NT2/D1 (cell line): ENCODE measurements at regions not wholly inside any gene's neighbourhood (a gene's known extent, or its start where the extent isn't known, plus 50 kb on each side); places are given as distances from the start of the nearest gene placed in this dataset.

Experiments
- DNase-seq: peaks from one replicate; pipeline ENCODE4 v3.0.0-alpha.2; 2011; ENCODE audit warnings: low read depth, low spot score
- H3K27me3 ChIP-seq: 2 replicates; pipeline ENCODE4 v1.6.0; 2011; ENCODE audit warnings: mild to moderate bottlenecking; ENCODE audit not compliant: insufficient read length, insufficient read depth
- H3K36me3 ChIP-seq: 2 replicates; pipeline ENCODE4 v1.6.1; 2011; ENCODE audit warnings: mild to moderate bottlenecking, low read length, mixed read lengths; ENCODE audit not compliant: insufficient read depth, insufficient read length
- H3K4me1 ChIP-seq: 2 replicates; pipeline ENCODE4 v1.5.1; 2011; ENCODE audit not compliant: insufficient read depth, insufficient read length
- H3K4me3 ChIP-seq: 2 replicates; pipeline ENCODE4 v1.5.1; 2011; ENCODE audit warnings: low read depth; ENCODE audit not compliant: insufficient read length
- H3K9ac ChIP-seq: 2 replicates; pipeline ENCODE4 v1.6.0; 2011; ENCODE audit warnings: low read depth; ENCODE audit not compliant: insufficient read length
- H3K9me3 ChIP-seq: 2 replicates; pipeline ENCODE4 v1.5.1; 2011; ENCODE audit warnings: mild to moderate bottlenecking, low read length; ENCODE audit not compliant: insufficient read depth
- SUZ12 ChIP-seq: IDR thresholded peaks from 2 replicates; pipeline ENCODE4 v1.6.1; 2011; ENCODE audit not compliant: insufficient read length, insufficient read depth; ENCODE audit errors: extremely low read depth
- YY1 ChIP-seq: IDR thresholded peaks from 2 replicates; pipeline ENCODE4 v1.6.1; 2011; ENCODE audit not compliant: insufficient read length, insufficient read depth
- ZNF274 ChIP-seq: IDR thresholded peaks from 2 replicates; pipeline ENCODE4 v1.6.1; 2011; ENCODE audit warnings: mild to moderate bottlenecking, low read depth, low read length

DNA sequence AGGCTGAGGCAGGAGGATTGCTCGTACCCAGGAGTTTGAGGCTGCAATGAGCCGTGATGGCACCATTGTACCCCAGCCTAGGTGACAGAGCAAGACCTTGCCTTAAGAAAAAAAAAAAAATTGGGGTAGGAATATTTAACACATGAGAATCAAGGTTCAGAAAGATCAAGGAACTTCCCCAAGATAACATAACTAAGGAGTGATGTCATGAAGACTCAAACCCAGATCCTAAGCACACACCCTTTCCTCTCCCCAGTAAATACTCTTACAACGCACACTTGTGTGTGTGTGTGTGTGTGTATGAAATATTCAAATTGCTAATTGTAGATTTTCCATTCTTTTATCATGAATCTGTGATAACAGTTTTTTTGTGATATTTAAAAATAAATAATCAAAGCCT, 90.6 kb upstream of the NUDT4 start:
- Histone ChIP-seq H3K9me3 (no peaks in the 10 kb centered on the region), H3K36me3 (no peaks in the 10 kb centered on the region), H3K27me3 (no peaks in the 10 kb centered on the region), H3K4me1 (no peaks in the 10 kb centered on the region), H3K9ac (no peak overlapping the region), H3K4me3 (no peak overlapping the region)
- no peak for DNase-seq
- TF ChIP-seq ZNF274 (no peak), SUZ12 (no peak), YY1 (no peak)

DNA sequence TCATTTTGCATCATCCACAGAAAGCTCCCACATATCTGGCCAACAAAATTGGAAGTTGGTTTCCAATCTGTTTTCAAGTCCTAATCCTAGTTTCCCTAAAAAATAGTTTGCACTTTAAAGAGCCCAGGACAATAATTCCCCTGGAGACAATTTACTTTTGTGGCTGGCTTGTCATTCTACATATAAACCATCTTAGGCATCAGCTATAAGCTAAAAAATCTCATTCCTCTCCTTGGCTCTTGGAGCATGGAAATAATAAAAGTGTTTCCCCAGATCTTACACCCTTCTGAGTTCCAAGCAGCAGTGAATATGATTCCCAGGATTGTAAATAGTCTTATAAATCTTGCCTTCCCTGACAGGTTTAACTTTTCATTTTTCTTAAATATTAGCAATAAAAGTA, 89.1 kb upstream of the NUDT4 start:
- Histone ChIP-seq H3K4me3 (no peak overlapping the region), H3K9me3 (no peaks in the 10 kb centered on the region), H3K36me3 (no peaks in the 10 kb centered on the region), H3K27me3 (no peaks in the 10 kb centered on the region), H3K4me1 (no peaks in the 10 kb centered on the region), H3K9ac (no peak overlapping the region)
- no peak for DNase-seq
- TF ChIP-seq YY1 = no peak
- TF ChIP-seq SUZ12 = no peak
- no peak for TF ChIP-seq ZNF274

DNA sequence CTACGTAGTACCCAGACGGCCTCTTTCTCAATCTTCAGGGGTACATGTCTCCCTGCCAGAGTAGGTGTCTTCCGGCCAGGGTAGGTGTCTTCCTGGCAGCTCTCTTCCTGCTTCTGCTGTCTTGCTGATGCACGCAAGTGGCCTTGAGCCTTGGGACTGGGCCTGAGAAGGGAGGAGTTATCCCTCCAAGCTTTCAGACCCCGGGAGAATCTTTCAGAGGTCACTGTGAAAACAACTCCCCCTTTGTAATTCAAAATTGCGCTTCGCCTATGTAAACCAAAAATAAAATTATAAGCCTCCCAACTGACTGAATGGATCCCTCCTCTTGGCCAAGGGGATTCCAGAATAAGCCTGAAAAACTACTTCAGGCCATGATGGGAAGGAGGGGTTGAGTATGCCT, 87.3 kb upstream of the NUDT4 start:
- Histone ChIP-seq H3K9me3 (no peaks in the 10 kb centered on the region), H3K9ac (no peak overlapping the region), H3K4me3 (no peak overlapping the region), H3K27me3 (no peaks in the 10 kb centered on the region), H3K36me3 (no peaks in the 10 kb centered on the region), H3K4me1 (no peaks in the 10 kb centered on the region)
- no peak for TF ChIP-seq YY1
- TF ChIP-seq SUZ12 = no peak
- no peak for TF ChIP-seq ZNF274
- no peak for DNase-seq

DNA sequence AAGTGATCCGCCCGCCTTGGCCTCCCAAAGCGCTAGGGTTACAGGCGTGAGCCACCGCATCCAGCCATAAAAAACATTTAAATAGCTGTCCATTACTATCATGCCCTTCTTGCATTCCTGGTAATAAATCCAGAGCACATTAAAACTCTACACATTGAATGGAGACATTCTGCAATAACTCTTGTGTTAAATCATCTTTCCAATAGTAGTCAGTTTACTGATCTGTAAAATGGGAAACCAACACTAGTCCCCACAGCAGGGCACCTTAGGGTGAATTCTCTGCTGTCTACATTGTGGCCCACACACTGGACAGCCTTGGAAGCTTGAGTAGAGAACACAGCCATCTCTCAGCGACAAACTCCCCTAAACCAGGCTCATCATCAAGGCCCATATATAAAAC, 85.5 kb upstream of the NUDT4 start:
- no peaks in the 10 kb centered on the region for H3K9me3 ChIP-seq
- no peak overlapping the region for H3K9ac ChIP-seq
- peaks cover 2% of the 10 kb centered on the region for H3K4me1 ChIP-seq
- no peaks in the 10 kb centered on the region for H3K27me3 ChIP-seq
- TF ChIP-seq YY1 = no peak
- TF ChIP-seq SUZ12 = no peak
- TF ChIP-seq ZNF274 = no peak
- no peak for DNase-seq
- no peak overlapping the region for H3K4me3 ChIP-seq
- no peaks in the 10 kb centered on the region for H3K36me3 ChIP-seq

DNA sequence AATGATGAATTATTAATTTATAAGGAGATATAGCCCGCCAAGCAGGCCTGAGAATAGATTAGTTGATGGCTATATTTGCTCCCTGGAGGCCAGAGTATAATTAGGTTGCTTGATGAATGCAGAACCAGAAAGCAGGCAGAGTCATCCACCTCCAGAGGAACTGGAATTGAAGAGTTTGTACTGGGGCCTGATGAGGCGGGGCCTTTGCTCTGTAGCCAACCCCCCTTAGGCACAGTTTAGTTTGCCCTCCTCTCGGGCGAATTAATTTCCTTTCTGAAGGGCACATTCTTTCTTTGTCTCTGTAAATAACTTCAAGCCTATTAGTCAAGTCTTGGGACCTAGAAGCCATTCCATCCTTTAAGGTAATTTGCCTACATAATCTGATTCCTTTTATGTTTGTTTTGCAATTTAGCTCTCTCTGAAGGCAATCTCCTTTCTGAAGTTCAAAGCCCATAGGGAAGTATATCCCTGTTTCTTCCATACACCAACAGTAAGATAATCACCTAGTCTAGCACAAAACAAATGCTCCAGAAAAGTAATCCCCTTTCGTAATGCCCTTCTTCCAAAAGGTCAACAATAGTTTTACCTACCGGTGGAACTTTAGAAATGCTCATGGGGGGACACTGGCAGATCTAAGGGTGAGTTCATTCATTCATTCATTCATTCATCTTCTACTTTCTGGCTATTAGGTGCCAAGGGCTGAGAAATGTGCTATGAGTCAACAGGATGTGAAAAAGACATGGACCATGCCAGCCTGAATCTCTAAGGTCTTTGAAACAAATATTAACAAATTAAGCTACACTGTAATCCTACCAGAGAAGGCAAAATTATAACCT, 84.8 kb upstream of the NUDT4 start:
- no peak for DNase-seq
- Histone ChIP-seq H3K4me3 (no peak overlapping the region), H3K9me3 (no peaks in the 10 kb centered on the region), H3K4me1 (peaks cover 4% of the 10 kb centered on the region), H3K9ac (no peak overlapping the region), H3K27me3 (no peaks in the 10 kb centered on the region), H3K36me3 (no peaks in the 10 kb centered on the region)
- TF ChIP-seq YY1 = no peak
- TF ChIP-seq ZNF274 = no peak
- TF ChIP-seq SUZ12 = no peak

DNA sequence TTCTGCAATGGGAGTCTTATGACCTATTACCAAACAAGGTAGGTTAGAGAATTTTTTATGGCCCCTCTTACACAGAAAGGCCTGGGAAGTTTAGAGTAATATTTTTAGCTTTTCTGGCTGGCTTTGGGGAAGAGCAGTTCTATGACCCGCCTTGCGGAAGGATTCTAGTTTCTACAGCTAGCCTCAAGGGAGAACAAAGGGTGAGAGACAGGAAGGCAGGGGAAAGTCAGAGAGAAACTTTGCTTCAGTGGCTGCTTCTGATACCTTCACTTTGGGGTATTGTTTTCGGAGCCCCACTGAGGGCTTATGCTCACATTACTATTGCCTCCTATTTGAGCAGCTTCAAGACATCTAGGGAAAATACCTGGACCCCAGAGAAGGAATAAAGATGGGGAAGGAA, 80.7 kb upstream of the NUDT4 start:
- peaks cover 4% of the 10 kb centered on the region for H3K4me1 ChIP-seq
- H3K4me3 ChIP-seq = no peak overlapping the region
- no peaks in the 10 kb centered on the region for H3K9me3 ChIP-seq
- TF ChIP-seq YY1 (no peak), ZNF274 (no peak), SUZ12 (no peak)
- no peak overlapping the region for H3K9ac ChIP-seq
- no peak for DNase-seq
- H3K27me3 ChIP-seq = no peaks in the 10 kb centered on the region
- H3K36me3 ChIP-seq = no peaks in the 10 kb centered on the region

DNA sequence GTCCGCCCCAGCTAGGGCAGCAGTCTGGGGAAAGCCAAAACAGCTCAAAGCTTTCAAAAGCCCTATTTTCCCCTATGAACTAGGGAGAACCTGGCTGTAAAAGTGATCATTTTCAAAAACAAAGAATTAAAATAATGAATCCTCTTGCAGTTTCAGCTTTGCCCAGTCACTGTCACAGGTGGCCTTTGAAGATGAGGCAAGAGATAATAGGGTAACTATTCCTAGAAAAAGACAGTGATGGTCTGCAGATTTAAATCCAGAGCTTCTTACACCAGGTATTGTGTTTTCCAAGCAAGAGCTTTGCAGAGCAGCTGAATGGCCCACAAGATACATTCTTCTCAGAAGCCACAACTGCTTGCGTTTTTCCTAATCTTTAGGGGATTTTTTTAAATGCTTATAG, 80.2 kb upstream of the NUDT4 start:
- H3K27me3 ChIP-seq = no peaks in the 10 kb centered on the region
- no peak overlapping the region for H3K9ac ChIP-seq
- no peaks in the 10 kb centered on the region for H3K9me3 ChIP-seq
- no peak for TF ChIP-seq ZNF274
- TF ChIP-seq SUZ12 = no peak
- no peak for TF ChIP-seq YY1
- DNase-seq = no peak
- no peaks in the 10 kb centered on the region for H3K36me3 ChIP-seq
- H3K4me1 ChIP-seq = peaks cover 4% of the 10 kb centered on the region
- H3K4me3 ChIP-seq = no peak overlapping the region
